Hippocampal formation (tissue), 2 donors: ENCODE measurements at regions not wholly inside any gene's neighbourhood (a gene's known extent, or its start where the extent isn't known, plus 50 kb on each side); places are given as distances from the start of the nearest gene placed in this dataset.
"Not testable (repeated sequence)": the region's sequence is repeated elsewhere in the genome, so short reads cannot be mapped to it uniquely, and the experiment has no call there.

Experiments
- DNase-seq, 2 donors: peaks; one replicate each; lab custom pipeline; 2025; lab: John Stamatoyannopoulos, UW

- DNase-seq: no peak
These were observed 399.7 kb upstream of the ADGRB3 start for GRCh38 chr6:68235326-68235784.

DNA sequence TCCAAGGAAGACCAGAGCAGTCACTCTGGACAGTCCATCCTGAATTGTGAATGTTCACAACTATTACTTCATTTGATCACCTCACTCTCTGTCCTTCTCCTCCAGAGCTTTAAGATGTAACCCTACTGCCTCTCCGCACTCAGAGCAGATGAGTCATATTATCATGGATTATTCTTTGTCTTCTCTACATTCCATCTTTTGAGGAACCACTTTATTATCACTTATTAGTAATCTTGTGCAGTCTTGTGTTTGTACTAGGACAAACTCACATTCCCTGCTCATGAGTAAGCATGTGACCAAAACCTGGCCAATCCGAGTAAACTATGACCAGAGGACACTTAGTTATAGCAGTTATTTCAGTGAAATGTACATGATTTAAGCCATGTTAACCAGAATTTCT is 401.5 kb upstream of the ADGRB3 start:
- DNase-seq: no peak

DNA sequence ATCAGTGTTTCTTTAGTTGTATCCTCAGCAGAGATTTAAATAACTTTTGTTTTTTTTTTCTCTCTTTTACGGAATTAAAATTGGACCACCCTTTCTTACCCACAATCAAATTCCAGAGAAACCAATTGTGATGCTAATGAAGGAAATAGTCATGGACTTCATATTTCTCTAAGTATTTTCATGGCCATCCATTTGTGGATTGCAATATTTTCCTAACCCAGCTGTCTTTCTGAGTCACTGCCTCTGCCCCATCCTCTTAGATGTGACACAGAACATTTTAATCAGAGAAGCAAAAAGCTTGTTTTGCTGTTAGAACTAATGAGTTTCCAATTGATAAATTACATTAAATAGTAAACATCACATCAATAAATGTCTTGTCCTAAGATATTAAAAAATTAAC is 405.5 kb upstream of the ADGRB3 start:
- no peak for DNase-seq

GRCh38 chr6:68226460-68226859 is 408.6 kb upstream of the ADGRB3 start:
- DNase-seq: no peak

DNA sequence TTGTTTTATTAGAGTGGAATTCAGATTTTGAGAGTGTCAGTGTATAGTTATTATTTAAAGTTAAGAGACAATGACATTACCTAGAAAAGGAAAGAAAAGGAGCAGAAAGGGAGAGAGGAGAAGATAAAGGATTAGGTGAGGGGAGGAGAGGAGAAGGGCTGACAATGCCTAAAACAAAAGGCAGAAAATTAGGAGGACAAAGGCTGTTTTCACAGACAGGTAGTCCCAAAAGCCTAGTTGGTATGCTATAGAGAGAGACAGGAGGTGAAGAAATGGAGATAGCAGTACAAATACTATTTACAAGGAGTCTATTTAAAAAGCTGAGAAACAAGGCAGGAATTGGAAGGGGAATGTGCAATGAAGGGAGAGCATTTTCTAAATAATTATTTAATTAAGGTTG is 409.4 kb upstream of the ADGRB3 start:
- no peak for DNase-seq

GRCh38 chr6:68211242-68211795 is 423.8 kb upstream of the ADGRB3 start:
- DNase-seq: no peak

DNA sequence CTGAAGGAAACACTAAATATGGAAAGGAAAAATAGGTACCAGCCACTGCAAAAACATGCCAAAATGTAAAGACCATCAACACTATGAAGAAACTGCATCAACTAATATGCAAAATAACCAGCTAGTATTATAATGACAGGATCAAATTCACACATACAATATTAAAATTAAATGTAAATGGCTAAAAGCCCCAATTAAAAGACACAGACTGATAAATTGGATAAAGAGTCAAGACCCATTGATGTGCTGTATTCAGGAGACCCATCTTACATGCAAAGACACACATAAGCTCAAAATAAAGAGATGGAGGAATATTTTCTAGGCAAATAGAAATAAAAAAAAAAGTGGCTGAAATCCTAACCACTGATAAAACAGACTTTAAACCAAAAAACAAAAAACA is 427.5 kb upstream of the ADGRB3 start:
- not testable (repeated sequence) for DNase-seq

DNA sequence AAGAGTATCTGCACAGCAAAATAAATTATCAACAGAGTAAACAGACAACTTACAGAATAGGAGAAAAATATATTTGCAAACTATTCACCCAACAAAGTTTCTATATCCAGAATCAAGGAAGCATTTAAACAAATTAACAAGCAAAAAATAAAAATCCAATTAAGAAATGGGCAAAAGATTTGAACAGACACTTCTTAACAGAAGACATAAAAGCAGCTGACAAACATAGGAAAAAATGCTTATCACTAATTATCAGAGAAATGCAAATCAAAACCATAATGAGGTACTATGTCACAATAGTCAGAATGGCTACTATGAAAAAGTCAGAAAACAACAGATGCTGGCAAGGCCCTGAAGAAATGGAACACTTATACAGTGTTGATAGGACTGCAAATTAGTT is 434.2 kb upstream of the ADGRB3 start:
- DNase-seq: no peak

- no peak for DNase-seq
These were observed 437.7 kb upstream of the ADGRB3 start for GRCh38 chr6:68197356-68197755.

- no peak for DNase-seq
These were observed 438.4 kb upstream of the ADGRB3 start for GRCh38 chr6:68196645-68197044.

- not testable (repeated sequence) for DNase-seq
These were observed 439.3 kb upstream of the ADGRB3 start for GRCh38 chr6:68195753-68196152.

DNA sequence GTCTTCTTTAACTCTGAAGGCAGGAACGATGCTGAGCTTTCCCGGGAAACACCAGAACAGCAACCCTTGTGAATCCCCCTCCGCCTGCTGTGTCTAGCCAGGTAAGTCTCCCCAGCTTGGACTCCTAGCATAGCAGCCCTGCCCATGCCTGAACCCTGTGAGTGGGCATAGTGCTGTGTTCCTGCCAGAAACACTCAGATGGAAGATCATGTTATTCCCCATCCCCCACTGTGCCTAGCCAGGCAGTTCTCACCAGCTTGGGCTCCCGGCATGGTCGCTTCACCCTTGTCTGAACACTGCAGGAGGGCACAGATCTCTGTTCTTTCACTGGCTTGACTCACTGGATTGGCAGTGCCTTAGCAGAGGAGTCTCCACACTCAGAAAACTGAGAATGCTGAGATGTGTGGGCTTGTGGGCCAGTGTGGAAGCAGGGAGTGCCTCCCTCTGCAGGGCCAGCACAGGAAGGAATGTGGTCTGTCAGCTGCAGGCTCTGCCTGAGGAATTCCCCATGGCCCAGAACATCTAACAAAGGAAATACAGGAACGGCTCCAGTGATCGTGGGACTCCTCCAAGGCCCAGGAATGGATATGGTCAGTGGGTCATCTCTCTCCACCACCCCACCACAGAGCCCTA is 440.1 kb upstream of the ADGRB3 start:
- no peak for DNase-seq

- no peak for DNase-seq
These were observed 442.1 kb upstream of the ADGRB3 start for GRCh38 chr6:68192988-68193387.

GRCh38 chr6:68189217-68189815 is 445.8 kb upstream of the ADGRB3 start:
- DNase-seq: no peak

DNA sequence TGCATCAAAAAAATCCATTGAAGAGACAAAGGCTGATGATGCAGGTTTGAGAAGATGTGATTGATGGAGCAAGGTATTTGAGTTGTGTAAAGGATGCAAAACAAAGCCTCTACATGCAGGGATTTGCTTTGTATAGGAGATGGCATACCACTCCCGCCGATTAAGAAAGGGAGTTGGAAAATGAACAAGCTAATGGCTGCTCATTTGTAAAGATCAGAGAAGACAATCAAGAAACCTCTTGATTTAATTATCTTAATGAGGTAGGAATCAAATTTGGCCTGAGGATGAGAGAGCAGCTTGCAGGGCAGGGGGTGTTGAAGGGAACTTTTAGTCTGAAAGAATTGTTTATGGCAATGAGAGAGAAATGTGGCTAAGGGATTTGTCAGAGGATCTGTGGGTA is 448.2 kb upstream of the ADGRB3 start:
- DNase-seq: no peak

DNA sequence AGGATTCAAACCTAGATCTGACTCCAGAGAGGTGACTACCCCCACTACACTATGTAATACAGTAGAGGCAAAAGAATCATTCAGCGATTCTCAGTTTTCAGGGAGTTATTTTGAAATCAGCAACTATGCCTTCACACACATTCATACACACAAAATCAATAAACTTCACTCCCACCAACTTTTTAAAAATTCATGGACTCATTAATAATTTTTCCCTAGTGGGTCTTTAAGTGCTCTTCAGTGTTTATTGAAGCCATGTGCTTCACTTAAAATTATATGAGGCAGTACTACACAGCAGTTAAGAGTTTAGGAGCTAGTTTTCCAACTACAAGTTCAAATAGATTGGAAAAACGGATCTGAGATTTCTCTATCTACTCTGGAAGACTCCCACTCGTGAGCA is 452.7 kb upstream of the ADGRB3 start:
- no peak for DNase-seq

DNA sequence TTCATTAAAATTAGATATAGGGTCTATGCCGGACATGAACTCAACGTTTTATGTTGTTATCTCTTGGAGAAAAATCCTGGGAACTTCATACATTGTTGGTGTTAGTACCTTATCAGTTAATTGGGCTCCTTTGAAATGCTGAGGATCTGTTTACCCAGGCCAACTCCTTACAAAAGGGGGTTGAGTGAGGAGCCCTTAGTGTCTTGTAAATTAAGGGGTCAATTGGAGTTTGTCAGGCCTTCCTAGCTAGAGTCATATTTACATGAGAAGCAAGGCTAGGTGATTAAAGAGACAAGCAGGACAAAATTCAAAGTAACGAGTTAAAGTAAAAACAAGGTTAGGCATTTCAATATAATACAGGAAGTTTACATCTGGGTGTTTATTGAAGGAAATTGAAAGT is 454.1 kb upstream of the ADGRB3 start:
- not testable (repeated sequence) for DNase-seq

- no peak for DNase-seq
These were observed 461.5 kb upstream of the ADGRB3 start for GRCh38 chr6:68173616-68174015.

DNA sequence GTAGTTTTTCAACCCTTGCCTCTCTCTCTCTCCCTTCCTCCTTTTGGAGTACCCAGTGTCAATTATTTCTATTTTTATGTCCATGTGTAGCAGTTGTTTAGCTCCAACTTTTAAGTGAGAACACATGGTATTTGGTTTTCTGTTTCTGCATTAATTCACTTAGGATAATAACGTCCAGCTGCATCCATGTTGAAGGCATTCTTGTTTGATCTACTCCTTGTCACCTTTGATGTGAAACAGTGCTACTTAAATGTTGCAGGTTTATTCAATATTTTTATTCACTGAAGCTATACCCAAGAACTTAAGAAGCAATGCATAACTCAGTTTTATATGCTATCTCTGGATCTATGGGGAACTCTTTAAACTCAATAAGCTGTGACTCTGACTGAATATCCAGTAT is 465.2 kb upstream of the ADGRB3 start:
- DNase-seq: no peak

DNA sequence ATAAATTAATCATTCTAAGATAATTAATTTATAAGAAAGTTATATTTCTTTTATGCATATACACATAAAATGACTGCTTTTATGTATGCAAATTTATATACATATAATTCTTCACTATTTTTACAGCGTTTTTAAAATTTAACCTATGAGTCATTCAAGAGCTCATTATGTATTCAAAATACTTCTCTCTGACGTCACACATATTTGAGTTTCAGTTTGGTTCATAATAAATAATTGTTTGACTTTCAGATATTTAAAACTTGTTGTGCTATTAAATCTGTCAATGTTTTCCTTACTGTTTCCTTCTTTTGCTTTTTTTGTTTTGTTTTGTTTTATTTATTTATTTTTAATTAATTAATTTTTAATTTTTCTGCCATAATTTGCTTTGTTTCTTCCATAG is 467.5 kb upstream of the ADGRB3 start:
- no peak for DNase-seq

GRCh38 chr6:68160812-68161211 is 474.3 kb upstream of the ADGRB3 start:
- not testable (repeated sequence) for DNase-seq

DNA sequence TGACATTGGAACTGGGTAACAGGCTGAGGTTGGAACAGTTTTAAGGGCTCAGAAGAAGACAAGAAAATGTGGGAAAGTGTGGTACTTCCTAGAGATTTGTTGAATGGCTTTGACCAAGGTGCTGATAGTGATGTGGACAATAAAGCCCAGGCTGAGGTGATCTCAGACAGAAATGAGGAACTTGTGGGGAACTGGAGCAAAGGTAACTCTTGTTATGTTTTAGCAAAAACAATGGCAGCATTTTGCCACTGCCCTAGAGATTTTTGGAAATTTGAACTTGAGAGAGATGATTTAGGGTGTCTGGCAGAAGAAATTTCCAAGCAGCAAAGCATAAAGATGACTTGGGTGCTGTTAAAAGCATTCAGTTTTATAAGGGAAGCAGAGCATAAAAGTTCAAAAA is 474.7 kb upstream of the ADGRB3 start:
- no peak for DNase-seq

DNA sequence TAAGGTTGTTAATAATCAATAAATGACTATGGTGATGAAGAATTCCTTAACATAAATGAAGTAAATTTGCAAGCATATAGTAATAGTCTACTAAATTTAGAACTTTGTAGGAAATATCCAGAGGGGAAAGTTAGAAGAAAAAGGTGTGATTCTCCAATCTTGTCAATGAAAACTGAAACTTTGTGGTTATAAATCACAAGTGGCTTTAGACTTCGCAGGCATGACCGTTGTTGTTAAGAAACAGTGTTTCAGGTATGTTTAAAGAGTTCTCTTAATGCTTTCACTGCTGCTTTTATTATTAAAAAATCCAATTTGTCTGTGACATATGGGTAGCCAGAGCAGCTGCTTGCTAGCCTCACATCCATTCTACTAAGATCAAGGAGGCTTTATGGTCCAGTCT is 475.6 kb upstream of the ADGRB3 start:
- DNase-seq: no peak

GRCh38 chr6:68158256-68158655 is 476.8 kb upstream of the ADGRB3 start:
- no peak for DNase-seq
